ENCODE measurements at regions not wholly inside any gene's neighbourhood (a gene's known extent, or its start where the extent isn't known, plus 50 kb on each side); places are given as distances from the start of the nearest gene placed in this dataset.

DNA sequence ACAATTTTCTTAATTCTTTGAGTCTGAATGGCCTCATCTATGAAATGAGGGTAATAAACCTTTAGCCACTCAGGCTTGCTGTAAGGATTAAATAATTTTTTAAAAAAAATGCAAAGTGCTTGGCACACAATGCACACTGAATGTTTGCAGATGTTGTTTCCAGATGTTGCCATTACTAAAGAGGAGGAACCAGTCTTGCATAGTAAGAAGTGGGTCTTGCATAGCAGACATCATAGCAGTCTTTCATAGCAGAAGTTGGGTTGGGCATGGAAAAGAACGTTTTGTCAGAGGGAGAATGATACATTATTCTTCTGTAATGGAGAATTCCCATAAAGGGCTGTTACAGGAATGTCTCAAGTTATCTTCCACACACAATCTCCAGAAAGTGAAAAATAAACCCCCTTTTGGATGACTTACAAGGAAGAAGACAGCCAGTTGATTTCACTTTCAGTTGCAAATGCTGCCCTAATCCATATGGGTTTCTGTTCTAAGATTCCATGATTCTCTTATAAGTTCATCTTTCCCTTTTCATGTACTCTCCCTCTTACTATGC is 327.7 kb downstream of the SUCLG1 start:
- TF ChIP-seq, protein P1, sequence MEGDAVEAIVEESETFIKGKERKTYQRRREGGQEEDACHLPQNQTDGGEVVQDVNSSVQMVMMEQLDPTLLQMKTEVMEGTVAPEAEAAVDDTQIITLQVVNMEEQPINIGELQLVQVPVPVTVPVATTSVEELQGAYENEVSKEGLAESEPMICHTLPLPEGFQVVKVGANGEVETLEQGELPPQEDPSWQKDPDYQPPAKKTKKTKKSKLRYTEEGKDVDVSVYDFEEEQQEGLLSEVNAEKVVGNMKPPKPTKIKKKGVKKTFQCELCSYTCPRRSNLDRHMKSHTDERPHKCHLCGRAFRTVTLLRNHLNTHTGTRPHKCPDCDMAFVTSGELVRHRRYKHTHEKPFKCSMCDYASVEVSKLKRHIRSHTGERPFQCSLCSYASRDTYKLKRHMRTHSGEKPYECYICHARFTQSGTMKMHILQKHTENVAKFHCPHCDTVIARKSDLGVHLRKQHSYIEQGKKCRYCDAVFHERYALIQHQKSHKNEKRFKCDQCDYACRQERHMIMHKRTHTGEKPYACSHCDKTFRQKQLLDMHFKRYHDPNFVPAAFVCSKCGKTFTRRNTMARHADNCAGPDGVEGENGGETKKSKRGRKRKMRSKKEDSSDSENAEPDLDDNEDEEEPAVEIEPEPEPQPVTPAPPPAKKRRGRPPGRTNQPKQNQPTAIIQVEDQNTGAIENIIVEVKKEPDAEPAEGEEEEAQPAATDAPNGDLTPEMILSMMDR (IDR thresholded peaks at IDR 0.05), result no peak
- TF ChIP-seq POLR2AphosphoS5 (IDR thresholded peaks at IDR 0.05), result no peak

All from breast epithelium (tissue), 3 donors.